CD4-positive, CD25-positive, alpha-beta regulatory T cell (primary cell): ENCODE measurements at regions not wholly inside any gene's neighbourhood (a gene's known extent, or its start where the extent isn't known, plus 50 kb on each side); places are given as distances from the start of the nearest gene placed in this dataset.

Source experiments
- ATAC-seq, 2 donors: fragments of 150-1000 bp; cut with Tn5 transposase; one replicate each; pipeline ENCODE4 v1.10.0; 2021; ENCODE audit warnings: low read depth in 2 of 2, moderate number of reproducible peaks in 2 of 2, moderate library complexity in 1 of 2
- DNase-seq, 3 donors: peaks; one replicate each; pipeline versions ENCODE4 v3.0.0 to v3.0.0-alpha.2; 2012 to 2022; ENCODE audit warnings: mixed read lengths in 1 of 3
- H3K27ac ChIP-seq: one replicate; pipeline ENCODE4 v1.7.0; 2013; ENCODE audit warnings: mild to moderate bottlenecking, low read length; ENCODE audit not compliant: insufficient read depth, poor library complexity, severe bottlenecking
- H3K27me3 ChIP-seq: one replicate; pipeline ENCODE4 v1.7.0; 2013; ENCODE audit warnings: low read length; ENCODE audit not compliant: control insufficient read depth, insufficient read depth
- H3K36me3 ChIP-seq: one replicate; pipeline ENCODE4 v1.7.0; 2013; ENCODE audit warnings: mild to moderate bottlenecking, low read length, moderate library complexity; ENCODE audit not compliant: control insufficient read depth, insufficient read depth
- H3K4me1 ChIP-seq: 2 replicates; pipeline ENCODE4 v1.7.0; 2013; ENCODE audit warnings: mild to moderate bottlenecking, low read length; ENCODE audit not compliant: insufficient read depth, control insufficient read depth, poor library complexity, severe bottlenecking
- H3K4me3 ChIP-seq: one replicate; pipeline ENCODE4 v1.7.0; 2013; ENCODE audit warnings: low read depth, mild to moderate bottlenecking, low read length, moderate library complexity
- H3K9me3 ChIP-seq, 2 experiments: 1 replicate in 1 of 2; 2 replicates in 1 of 2; pipeline ENCODE4 v1.7.0; 2013; ENCODE audit warnings: low read length in 2 of 2, mild to moderate bottlenecking in 1 of 2, moderate library complexity in 1 of 2; ENCODE audit not compliant: control insufficient read depth in 2 of 2
- H3K27ac Mint-ChIP-seq, 3 donors: one replicate each; pipeline ENCODE4 v1.8.0; 2020 to 2022; ENCODE audit warnings: mild to moderate bottlenecking in 3 of 3, mixed read lengths in 3 of 3, moderate library complexity in 2 of 3
- H3K27me3 Mint-ChIP-seq: one replicate; pipeline ENCODE4 v1.8.0; 2022; ENCODE audit warnings: mild to moderate bottlenecking, mixed read lengths
- H3K36me3 Mint-ChIP-seq: one replicate; pipeline ENCODE4 v1.8.0; 2020; ENCODE audit warnings: mixed read lengths
- H3K4me1 Mint-ChIP-seq, 4 donors: one replicate each; pipeline ENCODE4 v1.8.0; 2020 to 2022; ENCODE audit warnings: mixed read lengths in 4 of 4, mild to moderate bottlenecking in 1 of 4
- H3K4me3 Mint-ChIP-seq, 4 donors: one replicate each; pipeline ENCODE4 v1.8.0; 2020 to 2022; ENCODE audit warnings: mild to moderate bottlenecking in 4 of 4, mixed read lengths in 4 of 4, moderate library complexity in 3 of 4
- H3K9me3 Mint-ChIP-seq, 7 donors: one replicate each; pipeline ENCODE4 v1.8.0; 2020 to 2022; ENCODE audit warnings: mixed read lengths in 7 of 7, mild to moderate bottlenecking in 3 of 7, moderate library complexity in 2 of 7

GRCh38 chr4:66202870-66203269 is 532.6 kb upstream of the EPHA5 start:
- no peaks in the 10 kb centered on the region for H3K4me1 ChIP-seq
- H3K27ac ChIP-seq: no peak overlapping the region
- ATAC-seq (no peak), DNase-seq (no peak)
- H3K4me3 ChIP-seq: no peak overlapping the region
- Mint-ChIP-seq H3K27ac (no peak overlapping the region), H3K4me1 (no peaks in the 10 kb centered on the region), H3K4me3 (no peak overlapping the region), H3K27me3 (no peaks in the 10 kb centered on the region), H3K9me3 (peaks cover 2 to 21% (median 5%) of the 10 kb centered on the region in 7 donors), H3K36me3 (no peaks in the 10 kb centered on the region)
- no peaks in the 10 kb centered on the region for H3K27me3 ChIP-seq
- no peaks in the 10 kb centered on the region for H3K9me3 ChIP-seq
- no peaks in the 10 kb centered on the region for H3K36me3 ChIP-seq

- no peak for ATAC-seq
- Mint-ChIP-seq H3K9me3 (peaks cover under 1 to 19% (median 4%) of the 10 kb centered on the region in 7 donors), H3K36me3 (no peaks in the 10 kb centered on the region), H3K27me3 (no peaks in the 10 kb centered on the region), H3K4me3 (no peak overlapping the region), H3K27ac (no peak overlapping the region), H3K4me1 (no peaks in the 10 kb centered on the region)
- DNase-seq: no peak
- H3K4me1 ChIP-seq: no peaks in the 10 kb centered on the region
- no peak overlapping the region for H3K4me3 ChIP-seq
- H3K27ac ChIP-seq: no peak overlapping the region
- no peaks in the 10 kb centered on the region for H3K36me3 ChIP-seq
- H3K9me3 ChIP-seq: no peaks in the 10 kb centered on the region
- no peaks in the 10 kb centered on the region for H3K27me3 ChIP-seq
Observed at GRCh38 chr4:66197451-66197850, 527.2 kb upstream of the EPHA5 start.

GRCh38 chr4:66193487-66193886 is 523.2 kb upstream of the EPHA5 start:
- Mint-ChIP-seq H3K4me3 (no peak overlapping the region), H3K9me3 (peaks cover 0 to 8% (median 4%) of the 10 kb centered on the region in 7 donors), H3K36me3 (no peaks in the 10 kb centered on the region), H3K27ac (no peak overlapping the region), H3K27me3 (no peaks in the 10 kb centered on the region), H3K4me1 (no peaks in the 10 kb centered on the region)
- Histone ChIP-seq H3K4me3 (no peak overlapping the region), H3K27me3 (no peaks in the 10 kb centered on the region), H3K4me1 (no peaks in the 10 kb centered on the region), H3K9me3 (no peaks in the 10 kb centered on the region), H3K27ac (no peak overlapping the region), H3K36me3 (no peaks in the 10 kb centered on the region)
- no peak for ATAC-seq
- DNase-seq: no peak

DNA sequence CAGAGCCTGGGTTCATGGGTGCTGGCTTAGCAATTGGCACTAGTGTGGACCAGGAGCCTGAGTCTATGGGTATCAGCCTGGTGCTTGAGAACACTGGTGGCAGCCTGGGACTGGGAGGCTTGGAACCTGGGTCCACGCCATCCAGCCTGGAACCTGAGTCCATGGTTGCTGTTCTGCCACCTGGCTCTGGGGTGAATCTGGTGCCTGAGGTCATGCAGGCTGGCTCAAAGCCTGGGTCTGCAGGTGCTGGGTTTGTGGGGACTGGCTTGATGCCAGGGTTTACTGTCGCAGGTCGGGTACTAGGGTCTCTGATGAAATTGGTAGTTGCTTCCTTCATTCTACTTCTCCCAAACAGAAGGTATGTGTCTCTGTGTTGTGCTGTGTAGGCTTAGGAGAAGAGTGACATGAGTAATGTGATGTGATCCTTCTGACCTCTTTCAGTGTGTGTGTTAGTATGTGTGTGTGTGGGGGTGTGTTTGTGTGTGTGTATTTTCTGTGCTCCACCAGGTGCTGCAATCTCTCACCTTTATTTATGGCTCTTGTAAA is 517.0 kb upstream of the EPHA5 start:
- no peaks in the 10 kb centered on the region for H3K4me1 Mint-ChIP-seq
- no peak for DNase-seq
- no peak for ATAC-seq
- no peaks in the 10 kb centered on the region for H3K27me3 ChIP-seq
- H3K4me3 ChIP-seq: no peak overlapping the region
- no peaks in the 10 kb centered on the region for H3K36me3 ChIP-seq
- H3K36me3 Mint-ChIP-seq: no peaks in the 10 kb centered on the region
- H3K27me3 Mint-ChIP-seq: no peaks in the 10 kb centered on the region
- H3K9me3 Mint-ChIP-seq: peaks cover 0 to 11% (median 5%) of the 10 kb centered on the region in 7 donors
- H3K27ac ChIP-seq: no peak overlapping the region
- H3K9me3 ChIP-seq: no peaks in the 10 kb centered on the region
- H3K4me3 Mint-ChIP-seq: no peak overlapping the region
- H3K27ac Mint-ChIP-seq: no peak overlapping the region
- no peaks in the 10 kb centered on the region for H3K4me1 ChIP-seq

- H3K9me3 ChIP-seq: no peaks in the 10 kb centered on the region
- no peaks in the 10 kb centered on the region for H3K36me3 Mint-ChIP-seq
- DNase-seq (no peak), ATAC-seq (no peak)
- no peak overlapping the region for H3K27ac Mint-ChIP-seq
- H3K4me3 Mint-ChIP-seq: no peak overlapping the region
- H3K27me3 ChIP-seq: no peaks in the 10 kb centered on the region
- H3K4me1 ChIP-seq: no peaks in the 10 kb centered on the region
- H3K4me1 Mint-ChIP-seq: no peaks in the 10 kb centered on the region
- H3K4me3 ChIP-seq: no peak overlapping the region
- no peaks in the 10 kb centered on the region for H3K27me3 Mint-ChIP-seq
- no peaks in the 10 kb centered on the region for H3K36me3 ChIP-seq
- H3K9me3 Mint-ChIP-seq: peaks cover 1 to 16% (median 10%) of the 10 kb centered on the region in 7 donors
- no peak overlapping the region for H3K27ac ChIP-seq
Observed at GRCh38 chr4:66186095-66186494, 515.8 kb upstream of the EPHA5 start.

DNA sequence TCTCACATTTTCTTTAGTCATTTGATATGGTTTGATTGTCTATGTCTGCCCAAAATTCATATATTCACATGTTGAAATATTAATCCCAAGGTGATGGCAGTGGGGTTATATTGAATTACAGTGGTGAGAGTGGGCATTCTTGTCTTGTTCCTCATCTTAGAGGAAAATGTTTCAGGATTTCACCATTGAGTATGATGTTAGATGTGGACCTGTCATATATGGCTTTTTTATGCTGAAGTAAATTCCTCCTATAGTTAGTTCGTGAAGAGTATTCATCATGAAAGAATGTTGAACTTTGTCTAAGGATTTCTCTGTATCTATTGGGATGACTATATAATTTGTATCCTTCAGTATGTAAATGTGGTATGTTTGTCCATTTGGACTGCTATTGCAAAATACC is 512.3 kb upstream of the EPHA5 start:
- Histone ChIP-seq H3K4me1 (no peaks in the 10 kb centered on the region), H3K27ac (no peak overlapping the region), H3K36me3 (no peaks in the 10 kb centered on the region), H3K27me3 (no peaks in the 10 kb centered on the region), H3K9me3 (no peaks in the 10 kb centered on the region), H3K4me3 (no peak overlapping the region)
- H3K9me3 Mint-ChIP-seq: peaks cover 4 to 16% (median 8%) of the 10 kb centered on the region in 7 donors
- no peak overlapping the region for H3K4me3 Mint-ChIP-seq
- no peaks in the 10 kb centered on the region for H3K27me3 Mint-ChIP-seq
- ATAC-seq (no peak), DNase-seq (no peak)
- no peak overlapping the region for H3K27ac Mint-ChIP-seq
- H3K4me1 Mint-ChIP-seq: no peaks in the 10 kb centered on the region
- H3K36me3 Mint-ChIP-seq: no peaks in the 10 kb centered on the region

GRCh38 chr4:66178906-66179305 is 508.6 kb upstream of the EPHA5 start:
- ATAC-seq: no peak
- H3K36me3 ChIP-seq: no peaks in the 10 kb centered on the region
- Mint-ChIP-seq H3K4me3 (no peak overlapping the region), H3K36me3 (no peaks in the 10 kb centered on the region), H3K4me1 (no peaks in the 10 kb centered on the region), H3K9me3 (peaks cover 4 to 22% (median 9%) of the 10 kb centered on the region in 7 donors), H3K27me3 (no peaks in the 10 kb centered on the region), H3K27ac (no peak overlapping the region)
- H3K27ac ChIP-seq: no peak overlapping the region
- no peak overlapping the region for H3K4me3 ChIP-seq
- no peaks in the 10 kb centered on the region for H3K4me1 ChIP-seq
- no peaks in the 10 kb centered on the region for H3K27me3 ChIP-seq
- no peak for DNase-seq
- no peaks in the 10 kb centered on the region for H3K9me3 ChIP-seq

- ATAC-seq (no peak), DNase-seq (no peak)
- H3K4me1 ChIP-seq: no peaks in the 10 kb centered on the region
- no peaks in the 10 kb centered on the region for H3K4me1 Mint-ChIP-seq
- H3K9me3 ChIP-seq: peaks cover 0 to 4% of the 10 kb centered on the region in 2 experiments
- H3K4me3 ChIP-seq: no peak overlapping the region
- H3K36me3 ChIP-seq: no peaks in the 10 kb centered on the region
- no peak overlapping the region for H3K27ac ChIP-seq
- no peaks in the 10 kb centered on the region for H3K27me3 ChIP-seq
- H3K27ac Mint-ChIP-seq: no peak overlapping the region
- no peak overlapping the region for H3K4me3 Mint-ChIP-seq
- H3K9me3 Mint-ChIP-seq: peaks cover 0 to 16% (median 8%) of the 10 kb centered on the region in 7 donors
- no peaks in the 10 kb centered on the region for H3K36me3 Mint-ChIP-seq
- H3K27me3 Mint-ChIP-seq: no peaks in the 10 kb centered on the region
Observed at GRCh38 chr4:66169341-66169740, 499.1 kb upstream of the EPHA5 start.
